HG03442 (cell line): ENCODE measurements at regions not wholly inside any gene's neighbourhood (a gene's known extent, or its start where the extent isn't known, plus 50 kb on each side); places are given as distances from the start of the nearest gene placed in this dataset.
A peak's percentile ranks its signal among the peaks of the same experiment; 100 is the strongest.
"Not testable (repeated sequence)": the region's sequence is repeated elsewhere in the genome, so short reads cannot be mapped to it uniquely, and the experiment has no call there.

Experiments used
- ATAC-seq: cut with Tn5 transposase; IDR thresholded peaks from one replicate; pipeline ENCODE4 v1.9.1; 2021; ENCODE audit warnings: mild to moderate bottlenecking, moderate library complexity; ENCODE audit not compliant: unreplicated experiment

DNA sequence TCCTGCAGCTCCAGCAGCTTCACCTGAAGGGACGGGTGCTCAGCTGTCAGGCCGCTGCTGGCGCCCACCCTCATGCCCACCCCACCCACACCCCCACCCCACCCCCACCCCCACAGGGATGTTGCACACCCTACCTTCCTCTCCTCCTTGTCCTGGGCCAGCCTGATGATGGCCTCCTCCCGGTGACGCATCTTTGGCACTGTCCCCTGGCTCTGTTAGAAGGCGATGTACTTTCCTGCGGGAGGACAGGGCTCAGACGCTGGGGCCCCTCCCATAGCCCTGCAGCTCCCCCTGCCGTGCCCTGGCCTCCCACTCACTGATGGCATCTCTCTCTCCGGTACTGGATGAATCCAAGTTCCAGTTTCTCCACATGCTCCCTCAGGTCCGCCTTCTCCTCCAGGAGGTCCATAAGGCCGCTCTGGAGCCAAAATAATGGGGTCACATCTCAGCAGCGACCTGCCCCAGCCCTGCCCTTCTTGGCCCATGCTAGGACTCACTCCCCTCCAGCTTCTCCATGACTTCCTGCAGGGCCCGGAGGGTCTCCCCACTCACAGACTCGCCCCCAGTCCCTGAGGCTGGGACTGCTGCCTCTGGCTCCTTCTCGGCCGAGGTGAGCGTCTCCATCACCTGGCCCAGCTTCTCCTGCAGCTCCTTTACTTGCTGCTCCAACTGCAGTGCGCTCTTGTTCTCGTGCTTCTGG, 55.2 kb downstream of the GOLGA8B start:
- ATAC-seq: not testable (repeated sequence)

DNA sequence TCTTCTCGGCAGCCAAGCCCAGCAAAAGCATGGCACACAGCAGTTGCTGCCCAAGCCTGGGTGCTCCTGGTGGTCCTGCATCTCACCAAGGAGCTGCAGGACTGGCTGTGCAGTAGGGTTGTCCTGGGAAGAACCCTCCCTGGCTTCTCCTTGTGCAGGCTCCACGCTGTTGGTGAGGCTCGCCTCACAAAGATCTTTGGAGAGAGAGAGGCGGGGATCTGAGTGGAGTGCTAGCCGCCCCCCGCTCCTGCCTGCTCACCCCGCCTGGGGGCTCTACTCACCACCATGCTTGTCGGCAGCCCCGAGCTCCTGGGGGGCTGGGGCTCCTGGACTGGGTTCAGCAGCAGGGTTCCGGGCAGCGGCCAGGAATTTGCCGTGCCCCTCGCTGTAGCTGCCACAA, 55.8 kb downstream of the GOLGA8B start:
- ATAC-seq: not testable (repeated sequence)

DNA sequence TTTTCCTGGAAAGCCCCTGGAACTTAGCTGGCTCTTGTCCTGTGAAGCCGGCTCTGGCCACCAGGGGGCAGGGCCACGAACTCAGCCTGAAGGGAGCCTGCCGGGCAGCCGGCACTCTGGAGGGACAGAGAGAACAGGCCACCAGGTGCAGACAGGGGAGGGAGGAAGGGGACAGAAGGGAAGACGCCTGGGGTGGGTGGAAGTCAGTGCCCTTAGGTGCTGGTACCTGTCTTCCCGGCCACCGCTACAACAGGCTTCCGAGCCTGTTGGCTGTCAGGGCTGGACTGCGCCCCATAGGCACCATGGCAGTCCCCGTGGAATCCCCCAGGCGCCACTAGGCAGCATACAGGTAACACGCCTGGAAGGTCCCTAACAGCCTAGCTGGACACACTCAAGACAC, 59.6 kb downstream of the GOLGA8B start:
- ATAC-seq: not testable (repeated sequence)

DNA sequence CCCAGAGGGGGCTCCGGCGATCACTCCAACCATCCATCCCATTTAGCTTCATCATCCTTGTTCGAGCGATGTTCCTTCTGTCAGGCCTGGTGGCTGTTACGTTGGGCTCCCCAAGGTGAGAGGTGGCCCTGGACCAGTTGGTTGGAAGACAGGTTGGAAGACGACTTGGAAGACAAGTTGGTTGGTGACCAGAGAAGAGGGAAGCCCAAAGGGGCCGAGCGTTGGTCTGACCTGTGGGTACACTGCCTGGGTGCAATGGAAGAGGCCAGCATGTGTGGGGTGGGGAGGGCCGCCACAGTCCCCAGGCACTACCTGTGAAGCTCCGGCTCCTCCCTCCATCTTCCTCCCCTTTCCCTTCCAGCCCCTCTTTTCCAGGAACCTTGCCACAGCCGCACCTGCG, 60.9 kb downstream of the GOLGA8B start:
- not testable (repeated sequence) for ATAC-seq

DNA sequence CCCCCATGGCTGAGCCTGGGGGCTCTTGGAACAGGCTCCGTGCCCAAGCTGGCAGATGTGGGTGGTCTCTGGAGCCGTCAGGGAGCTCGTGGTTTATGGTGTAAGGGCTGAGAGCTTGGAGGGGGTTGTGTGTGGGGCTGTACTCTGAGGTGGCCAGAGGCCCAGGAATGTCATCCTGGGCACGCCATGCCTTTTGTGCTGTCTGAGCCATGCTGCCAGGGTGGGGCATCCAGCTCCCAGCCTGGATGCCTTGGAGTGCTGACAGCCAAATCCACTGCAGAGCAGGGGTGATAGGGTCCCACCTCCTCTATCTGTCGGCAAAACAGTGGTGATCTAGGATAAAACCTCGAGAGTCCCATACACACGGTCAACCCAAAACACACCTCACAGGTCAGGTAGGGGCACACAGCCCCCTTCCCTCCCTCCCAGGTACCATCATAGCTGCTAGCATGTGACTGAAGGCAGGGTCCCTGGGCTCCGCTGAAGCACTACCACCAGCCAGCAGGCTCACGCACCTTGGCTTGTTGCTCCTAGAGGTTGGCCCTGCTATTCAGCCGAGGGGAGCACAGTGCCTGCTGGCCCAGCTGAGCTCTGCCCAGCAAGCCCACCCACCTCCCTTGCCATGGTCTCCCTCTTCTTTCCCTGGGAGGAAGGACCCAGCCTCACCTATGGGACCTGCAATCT, 61.5 kb downstream of the GOLGA8B start:
- not testable (repeated sequence) for ATAC-seq

DNA sequence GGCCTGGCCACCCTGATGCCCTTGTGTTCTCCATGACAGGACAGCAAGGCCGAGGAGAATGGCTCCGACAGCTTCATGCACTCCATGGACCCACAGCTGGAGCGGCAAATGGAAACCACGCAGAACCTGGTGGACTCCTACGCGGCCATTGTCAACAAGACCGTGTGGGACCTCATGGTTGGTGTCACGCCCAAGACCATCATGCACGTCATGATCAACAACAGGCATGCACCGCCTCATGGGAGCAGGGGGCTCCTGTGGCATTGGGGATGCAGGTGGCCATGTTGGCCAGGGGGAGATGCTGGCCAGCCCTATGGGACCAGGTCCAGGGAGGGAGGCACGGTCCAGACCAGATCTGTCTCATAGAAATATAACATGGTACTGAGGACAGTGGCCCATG, 62.9 kb downstream of the GOLGA8B start:
- ATAC-seq: no peak

DNA sequence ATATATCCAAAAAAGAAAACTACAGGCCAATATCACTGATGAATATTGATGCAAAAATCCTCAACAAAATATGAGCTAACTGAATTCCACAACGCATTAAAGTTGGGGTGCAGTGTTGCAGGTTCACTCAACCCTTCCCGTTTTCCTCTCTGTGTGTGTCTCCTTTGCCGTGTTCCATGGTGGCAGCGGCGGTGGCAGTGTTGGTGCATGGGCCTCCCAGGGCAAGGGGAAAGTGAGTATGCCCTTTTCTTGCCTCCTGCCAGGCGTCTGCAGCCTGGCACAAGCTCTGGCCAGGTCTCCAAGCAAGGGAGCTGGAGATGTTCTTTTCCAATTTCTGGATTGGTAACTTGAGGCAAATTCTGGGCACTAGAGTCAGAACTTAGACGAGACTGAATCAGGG, 63.4 kb downstream of the GOLGA8B start:
- not testable (repeated sequence) for ATAC-seq

DNA sequence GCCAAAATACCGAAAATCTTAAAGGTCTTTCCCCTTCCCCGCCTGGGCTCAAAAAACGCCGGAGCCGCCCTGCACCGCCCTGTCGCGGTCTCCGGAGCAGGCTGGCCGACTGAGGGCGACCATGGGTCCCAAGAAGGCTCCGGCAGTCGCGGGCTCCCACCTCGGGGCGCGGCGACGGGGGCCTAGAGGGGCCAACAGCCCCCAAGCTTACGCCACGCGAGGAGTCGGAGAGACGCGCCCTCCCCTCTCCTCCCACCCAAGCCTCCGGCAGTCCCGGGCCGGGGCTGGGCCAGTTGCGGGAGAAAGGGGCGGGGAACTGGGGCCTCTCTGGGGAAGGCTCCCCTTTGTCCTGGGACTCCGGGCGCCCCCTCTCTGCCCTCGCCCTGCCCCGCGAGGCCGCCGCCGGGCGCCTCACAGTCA, 69.2 kb downstream of the GOLGA8B start:
- peak; percentile 48 for ATAC-seq

DNA sequence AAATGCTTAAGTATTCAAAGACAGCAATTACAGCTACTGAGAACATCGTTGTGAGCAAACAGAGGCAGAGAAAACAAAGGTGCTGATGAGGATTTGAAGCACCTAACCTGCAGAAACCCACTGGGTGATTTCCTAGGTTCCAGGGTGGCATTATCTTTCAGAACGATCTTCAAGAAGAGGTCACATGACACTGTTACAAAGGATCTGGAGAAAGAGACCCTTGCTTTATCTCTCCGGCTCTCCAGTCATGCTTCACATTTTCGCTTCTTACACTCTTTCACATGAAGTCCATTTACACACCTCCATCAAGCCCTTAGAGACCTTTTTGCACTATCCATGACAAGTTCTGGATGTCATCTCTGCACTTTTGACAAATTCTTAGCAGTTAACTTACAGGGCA, 70.8 kb downstream of the GOLGA8B start:
- ATAC-seq: no peak

DNA sequence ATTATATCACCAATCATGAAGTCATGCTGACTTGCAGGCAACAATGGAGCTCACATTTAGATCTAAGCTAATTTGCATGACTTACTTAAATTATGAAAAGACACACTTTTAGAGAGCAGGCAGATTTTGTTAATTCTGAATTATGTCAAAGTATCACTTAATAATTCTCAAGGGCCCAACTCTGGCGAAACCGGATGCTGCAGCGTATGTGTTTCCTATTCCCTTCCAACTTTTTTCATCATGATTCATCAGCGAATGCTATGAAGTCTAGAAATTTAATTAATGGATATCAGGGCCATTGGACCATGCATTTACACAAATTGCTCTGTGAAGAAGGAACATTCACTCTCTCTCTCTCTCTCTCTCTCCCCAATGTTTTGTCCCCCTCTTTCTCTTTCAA, 63.5 kb upstream of the GOLGA8A start:
- no peak for ATAC-seq

DNA sequence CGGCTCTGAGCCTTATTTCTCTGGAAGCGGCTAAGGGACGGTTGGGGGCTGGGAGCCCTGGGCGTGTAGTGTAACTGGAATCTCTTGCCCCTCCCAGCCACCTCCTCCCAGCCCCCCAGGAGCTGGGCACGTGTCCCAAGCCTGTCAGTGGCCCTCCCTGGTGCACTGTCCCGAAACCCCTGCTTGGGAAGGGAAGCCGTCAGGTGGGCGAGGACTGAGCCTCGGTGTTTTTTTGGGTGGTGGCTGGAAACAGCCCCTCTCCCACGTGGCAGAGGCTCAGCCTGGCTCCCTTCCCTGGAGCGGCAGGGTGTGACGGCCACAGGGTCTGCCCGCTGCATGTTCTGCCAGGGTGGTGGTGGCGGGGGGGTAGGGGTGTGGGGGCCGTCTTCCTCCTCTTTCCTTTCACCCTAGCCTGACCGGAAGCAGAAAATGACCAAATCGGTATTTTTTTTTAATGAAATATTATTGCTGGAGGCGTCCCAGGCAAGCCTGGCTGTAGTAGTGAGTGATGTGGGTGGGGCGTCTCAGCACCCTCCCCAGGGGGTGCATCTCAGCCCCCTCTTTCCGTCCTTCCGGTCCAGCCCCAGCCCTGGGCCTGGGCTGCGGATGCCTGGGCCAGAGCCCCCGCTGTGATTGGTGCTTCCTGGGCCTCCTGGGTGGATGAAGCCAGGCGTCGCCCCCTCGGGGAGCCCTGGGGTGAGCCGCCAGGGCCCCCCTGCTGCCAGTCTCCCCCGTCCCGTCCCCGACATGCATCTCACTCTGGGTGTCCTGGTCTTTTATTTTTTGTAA, 58.8 kb upstream of the GOLGA8A start:
- ATAC-seq: no peak

DNA sequence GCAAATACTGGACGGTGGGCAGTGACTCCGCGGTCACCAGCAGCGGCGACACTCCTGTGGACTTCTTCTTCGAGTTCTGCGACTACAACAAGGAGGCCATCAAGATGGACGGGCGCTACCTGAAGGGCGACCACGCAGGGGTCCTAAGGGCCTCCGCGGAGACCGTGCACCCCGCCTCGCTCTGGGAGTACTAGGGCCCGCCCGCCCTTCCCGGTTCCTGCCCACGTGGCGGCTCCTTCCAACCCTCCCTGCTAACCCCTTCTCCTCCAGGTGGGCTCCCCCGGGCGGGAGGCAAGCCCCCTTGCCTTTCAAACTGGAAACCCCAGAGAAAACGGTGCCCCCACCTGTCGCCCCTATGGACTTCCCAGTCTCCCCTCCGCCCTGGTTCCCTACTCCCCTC, 58.1 kb upstream of the GOLGA8A start:
- not testable (repeated sequence) for ATAC-seq

DNA sequence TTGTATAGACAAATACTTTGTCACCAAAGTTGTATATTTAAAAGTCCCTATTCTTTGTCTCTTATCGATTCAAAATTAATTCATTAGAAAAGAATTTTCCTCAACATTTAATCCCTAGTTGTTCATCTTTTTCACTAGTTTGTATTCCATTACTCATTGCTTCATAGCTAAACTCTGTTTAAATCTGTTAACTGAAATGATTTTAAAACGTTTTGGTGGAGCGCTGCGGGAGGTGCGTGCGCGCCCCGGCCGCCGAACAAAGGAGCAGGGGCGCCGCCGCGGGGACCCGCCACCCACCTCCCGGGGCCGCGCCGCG, 56.4 kb upstream of the GOLGA8A start:
- ATAC-seq: no peak

DNA sequence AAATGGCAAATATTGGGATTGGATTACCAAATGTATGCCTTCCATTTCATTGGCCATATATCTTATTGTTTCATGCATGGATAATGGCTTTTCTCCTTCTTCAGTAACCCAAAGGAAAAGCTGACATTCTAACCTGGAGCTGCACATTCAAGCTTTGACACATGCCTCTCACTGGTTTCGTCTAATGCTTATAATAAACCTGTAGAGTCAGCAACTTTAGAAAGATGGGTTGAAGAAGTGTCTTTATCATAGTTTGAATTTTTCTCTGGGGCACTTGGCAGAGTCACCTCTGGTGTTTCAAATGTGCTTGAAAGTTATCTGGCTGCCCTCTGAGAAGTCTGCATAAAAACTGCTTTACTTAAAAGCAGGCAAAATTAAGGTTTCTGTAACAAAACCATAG, 55.4 kb upstream of the GOLGA8A start:
- ATAC-seq: no peak

DNA sequence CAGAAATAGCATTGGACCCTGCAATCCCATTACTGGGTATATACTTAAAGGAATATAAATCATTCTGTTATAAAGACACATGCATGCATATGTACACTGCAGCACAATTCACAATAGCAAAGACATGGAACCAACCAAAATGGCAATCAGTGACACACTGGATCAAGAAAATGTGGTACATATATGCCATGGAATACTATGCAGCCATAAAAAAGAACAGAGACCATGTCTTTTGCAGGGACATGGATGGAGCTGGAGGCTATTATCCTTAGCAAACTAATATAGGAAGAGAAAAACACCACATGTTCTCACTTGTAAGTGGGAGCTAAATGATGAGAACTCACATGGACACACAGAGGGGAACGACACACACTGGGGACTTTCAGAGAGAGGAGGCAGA, 53.9 kb upstream of the GOLGA8A start:
- ATAC-seq: not testable (repeated sequence)

DNA sequence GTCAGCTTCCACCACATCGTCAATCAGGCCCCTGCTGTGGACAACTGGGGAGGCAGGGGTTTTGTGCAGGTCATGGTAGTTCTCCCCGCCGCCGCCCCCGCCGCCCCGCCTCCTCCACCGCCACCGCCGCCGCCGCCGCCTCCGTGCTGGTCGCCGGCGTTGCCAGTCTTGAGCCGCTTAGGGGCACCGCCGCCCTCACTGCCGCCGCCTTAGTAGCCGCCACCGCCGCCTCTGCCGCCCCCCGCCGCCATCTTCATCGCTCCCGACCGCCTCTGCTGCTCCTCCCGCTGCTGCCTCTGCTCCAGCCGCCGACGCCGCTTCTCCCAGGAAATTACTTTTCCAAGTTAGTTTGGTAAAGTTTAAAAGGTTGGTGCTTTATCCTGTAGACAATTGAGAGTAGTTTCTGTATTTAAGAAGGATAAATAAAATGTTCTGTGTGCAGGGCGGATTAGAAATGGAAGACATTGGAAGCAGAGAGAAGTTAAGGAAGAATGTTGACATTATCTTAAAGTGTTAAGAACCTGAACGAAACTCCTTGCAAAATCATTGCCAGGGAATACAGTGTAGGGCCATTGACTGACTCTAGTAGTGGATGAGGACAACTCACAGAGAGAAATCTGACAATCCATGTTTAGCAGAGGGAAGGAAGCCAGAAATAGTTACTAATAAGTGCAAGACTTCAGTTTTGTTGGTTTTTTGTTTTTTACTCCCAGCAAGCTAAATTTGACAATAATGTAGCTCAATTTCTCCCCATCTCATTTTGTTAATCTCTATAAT, 53.0 kb upstream of the GOLGA8A start:
- no peak for ATAC-seq

DNA sequence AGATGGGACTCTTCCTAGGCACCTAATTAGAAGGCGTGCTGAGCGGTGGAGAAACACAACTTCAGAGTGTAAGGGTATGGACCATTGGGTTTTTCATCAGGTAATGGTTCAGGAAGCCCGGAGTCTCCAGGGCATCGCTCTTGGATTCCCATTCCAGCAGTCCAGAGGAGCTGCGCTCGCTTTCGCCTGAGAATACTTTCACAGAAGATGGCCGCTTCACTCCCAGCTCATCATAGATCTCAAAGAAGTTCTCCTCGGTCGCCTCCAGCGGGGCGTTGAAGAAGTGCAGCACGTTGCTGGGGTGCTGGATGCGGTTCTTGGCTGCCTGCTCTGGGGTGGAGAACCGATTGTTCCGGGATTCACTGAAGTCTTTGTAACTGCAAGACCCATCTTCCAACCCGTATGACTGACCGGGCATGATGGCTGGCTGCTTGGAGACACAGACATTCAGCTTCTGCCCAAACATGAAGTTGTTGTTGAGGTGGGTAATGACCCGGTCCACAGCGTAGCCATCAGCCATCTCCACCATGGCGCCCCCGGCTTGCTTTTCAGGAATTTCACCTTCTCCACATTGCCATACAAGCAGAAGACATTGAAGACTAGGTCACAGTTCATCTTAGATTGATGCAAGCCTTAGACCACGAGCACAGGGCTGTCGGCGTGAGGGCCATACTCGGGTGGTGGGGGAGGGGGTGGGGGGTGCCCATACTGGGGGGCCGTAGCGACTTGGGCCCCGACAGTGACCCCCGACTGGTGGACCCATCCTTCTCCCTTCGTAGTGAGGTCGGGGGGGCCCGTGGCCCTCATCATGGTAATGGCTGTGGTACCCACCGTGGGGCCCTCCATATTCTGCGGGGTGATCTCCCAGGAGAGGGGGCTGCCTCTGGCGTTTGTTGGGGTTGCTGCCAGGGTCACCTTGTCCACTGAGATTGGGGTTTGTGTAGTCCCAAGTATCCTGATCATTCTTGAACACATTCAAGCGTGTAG, 51.7 kb upstream of the GOLGA8A start:
- ATAC-seq: not testable (repeated sequence)
